Loucy (cell line): ENCODE measurements at regions not wholly inside any gene's neighbourhood (a gene's known extent, or its start where the extent isn't known, plus 50 kb on each side); places are given as distances from the start of the nearest gene placed in this dataset.

Source experiments
- H2AFZ ChIP-seq: fragments of 200-600 bp; sonication (generic); 2 replicates; pipeline ENCODE4 v1.6.0; 2016; ENCODE audit warnings: antibody characterized with exemption, mild to moderate bottlenecking, low read length, moderate library complexity
- H3F3A ChIP-seq: fragments of 200-600 bp; 2 replicates; pipeline ENCODE4 v1.6.0; 2016; ENCODE audit warnings: antibody characterized with exemption, low read depth, mild to moderate bottlenecking
- H3K27me3 ChIP-seq: fragments of 200-600 bp; sonication (generic); 2 replicates; pipeline ENCODE4 v1.6.1; 2014; ENCODE audit warnings: low read length, mild to moderate bottlenecking; ENCODE audit not compliant: insufficient read depth, poor library complexity, severe bottlenecking
- H3K36me3 ChIP-seq: fragments of 200-600 bp; sonication (generic); 2 replicates; pipeline ENCODE4 v1.6.1; 2016; ENCODE audit warnings: low read length; ENCODE audit not compliant: insufficient read depth
- H3K4me1 ChIP-seq: fragments of 200-600 bp; sonication (generic); 2 replicates; pipeline ENCODE4 v1.5.1; 2014; ENCODE audit warnings: low read length, mild to moderate bottlenecking; ENCODE audit not compliant: insufficient read depth, poor library complexity, severe bottlenecking
- H3K4me2 ChIP-seq: fragments of 200-600 bp; sonication (generic); 2 replicates; pipeline ENCODE4 v1.6.0; 2014; ENCODE audit warnings: antibody characterized with exemption, low read length, low read depth, mild to moderate bottlenecking; ENCODE audit not compliant: poor library complexity, severe bottlenecking
- H3K4me3 ChIP-seq: fragments of 200-600 bp; sonication (generic); 2 replicates; pipeline ENCODE4 v1.5.1; 2014; ENCODE audit warnings: low read length, mild to moderate bottlenecking, mixed read lengths; ENCODE audit not compliant: poor library complexity, severe bottlenecking
- H3K79me2 ChIP-seq: fragments of 200-600 bp; sonication (generic); 2 replicates; pipeline ENCODE4 v1.6.1; 2014; ENCODE audit warnings: low read length; ENCODE audit not compliant: insufficient read depth
- H3K9ac ChIP-seq: fragments of 200-600 bp; sonication (generic); 2 replicates; pipeline ENCODE4 v1.6.0; 2014; ENCODE audit warnings: mild to moderate bottlenecking, low read depth, low read length, moderate library complexity; ENCODE audit not compliant: poor library complexity, severe bottlenecking
- H3K9me2 ChIP-seq: fragments of 200-600 bp; sonication (generic); replicated peaks from 2 replicates; pipeline ENCODE4 v1.6.1; 2016; ENCODE audit warnings: low read depth, low read length, mixed read lengths
- H3K9me3 ChIP-seq: fragments of 200-600 bp; sonication (generic); 2 replicates; pipeline ENCODE4 v1.6.1; 2014; ENCODE audit warnings: mild to moderate bottlenecking, antibody characterized with exemption, low read length, low read depth; ENCODE audit not compliant: insufficient read depth
- H4K20me1 ChIP-seq: fragments of 200-600 bp; sonication (generic); 2 replicates; pipeline ENCODE4 v1.6.0; 2014; ENCODE audit warnings: antibody characterized with exemption, low read length, mild to moderate bottlenecking; ENCODE audit not compliant: insufficient read depth, poor library complexity, severe bottlenecking
- CTCF ChIP-seq: fragments of 200-600 bp; sonication (generic); conservative IDR thresholded peaks from 2 replicates; pipeline ENCODE4 v1.5.1; 2014; ENCODE audit warnings: mild to moderate bottlenecking, antibody characterized with exemption, low read length
- EZH2phosphoT487 ChIP-seq: fragments of 200-600 bp; IDR thresholded peaks from 2 replicates; pipeline ENCODE4 v1.6.1; 2018; ENCODE audit warnings: antibody characterized with exemption, mild to moderate bottlenecking, moderate library complexity, borderline replicate concordance

- H3K4me3 ChIP-seq = no peak overlapping the region
- H3F3A ChIP-seq = no peaks in the 10 kb centered on the region
- H3K79me2 ChIP-seq = no peaks in the 10 kb centered on the region
- H3K27me3 ChIP-seq = no peaks in the 10 kb centered on the region
- H3K4me1 ChIP-seq = no peaks in the 10 kb centered on the region
- H3K9me3 ChIP-seq = no peaks in the 10 kb centered on the region
- no peak overlapping the region for H2AFZ ChIP-seq
- H3K4me2 ChIP-seq = no peak overlapping the region
- TF ChIP-seq EZH2phosphoT487 (no peak), CTCF (no peak)
- no peaks in the 10 kb centered on the region for H4K20me1 ChIP-seq
- H3K9ac ChIP-seq = no peak overlapping the region
- no peaks in the 10 kb centered on the region for H3K9me2 ChIP-seq
- H3K36me3 ChIP-seq = no peaks in the 10 kb centered on the region
These were observed 53.3 kb upstream of the ZBED3 start for GRCh38 chr5:77140350-77140749.

GRCh38 chr5:77139001-77139400 lies 51.9 kb upstream of the ZBED3 start:
- Histone ChIP-seq H3K79me2 (no peaks in the 10 kb centered on the region), H4K20me1 (no peaks in the 10 kb centered on the region), H3K9me2 (no peaks in the 10 kb centered on the region), H3K4me1 (no peaks in the 10 kb centered on the region), H3K4me3 (no peak overlapping the region), H3K9me3 (no peaks in the 10 kb centered on the region), H3K27me3 (no peaks in the 10 kb centered on the region), H3F3A (no peaks in the 10 kb centered on the region), H2AFZ (no peak overlapping the region), H3K9ac (no peak overlapping the region), H3K36me3 (no peaks in the 10 kb centered on the region), H3K4me2 (no peak overlapping the region)
- TF ChIP-seq CTCF (no peak), EZH2phosphoT487 (no peak)
